Endothelial cell of umbilical vein (primary cell): ENCODE measurements at regions not wholly inside any gene's neighbourhood (a gene's known extent, or its start where the extent isn't known, plus 50 kb on each side); places are given as distances from the start of the nearest gene placed in this dataset.
"Not testable (repeated sequence)": the region's sequence is repeated elsewhere in the genome, so short reads cannot be mapped to it uniquely, and the experiment has no call there.

ENCODE experiments used
- CTCF ChIP-seq, 2 donors: IDR thresholded peaks; 1 replicate in 1 of 2; 2 replicates in 1 of 2; pipeline ENCODE4 v1.5.1; 2011; ENCODE audit warnings: low read length in 2 of 2, mild to moderate bottlenecking in 2 of 2, moderate library complexity in 2 of 2, control low read depth in 1 of 2, inconsistent platforms in 1 of 2, low read depth in 1 of 2; ENCODE audit not compliant: insufficient read depth in 1 of 2; ENCODE audit errors: extremely low read depth in 1 of 2
- EZH2 ChIP-seq: IDR thresholded peaks from 2 replicates; pipeline ENCODE4 v1.6.1; 2012; ENCODE audit warnings: borderline replicate concordance, low read depth, mild to moderate bottlenecking, moderate library complexity, low read length, inconsistent platforms; ENCODE audit not compliant: severe bottlenecking
- JUN ChIP-seq: IDR thresholded peaks from 2 replicates; pipeline ENCODE4 v1.6.1; 2011; ENCODE audit warnings: borderline replicate concordance, low read depth; ENCODE audit not compliant: insufficient read length, insufficient read depth
- POLR2A ChIP-seq: IDR thresholded peaks from 2 replicates; pipeline ENCODE4 v1.6.1; 2012; ENCODE audit warnings: low read depth, mild to moderate bottlenecking, control low read depth, low read length

- not testable (repeated sequence) for TF ChIP-seq CTCF (IDR thresholded peaks at IDR 0.05; ENCODE audit: extremely low read depth in 1 of 2, insufficient read depth in 1 of 2, low read depth in 1 of 2, low read length in 2 of 2); EZH2; POLR2A; JUN
Measured at GRCh38 chr5:110834933-110835332, 96.1 kb downstream of the SLC25A46 start.
